T-helper 17 cell (primary cell): ENCODE measurements at regions not wholly inside any gene's neighbourhood (a gene's known extent, or its start where the extent isn't known, plus 50 kb on each side); places are given as distances from the start of the nearest gene placed in this dataset.

Source experiments
- ATAC-seq: fragments of 150-1000 bp; cut with Tn5 transposase; 2 replicates; pipeline ENCODE4 v1.10.0; 2021; ENCODE audit warnings: mild to moderate bottlenecking, moderate library complexity
- DNase-seq, 3 donors: peaks; one replicate each; pipeline versions ENCODE4 v3.0.0 to v3.0.0-alpha.2; 2020 to 2021
- H3K9me3 ChIP-seq: one replicate; pipeline ENCODE4 v1.7.0; 2013; ENCODE audit warnings: low read length, mild to moderate bottlenecking; ENCODE audit not compliant: control insufficient read depth, poor library complexity, severe bottlenecking
- H3K27ac Mint-ChIP-seq: one replicate; pipeline ENCODE4 v1.8.0; 2022; ENCODE audit warnings: mild to moderate bottlenecking, moderate library complexity, mixed read lengths
- H3K27me3 Mint-ChIP-seq: one replicate; pipeline ENCODE4 v1.8.0; 2022; ENCODE audit warnings: mixed read lengths
- H3K36me3 Mint-ChIP-seq: one replicate; pipeline ENCODE4 v1.8.0; 2022; ENCODE audit warnings: low read depth, mixed read lengths
- H3K4me1 Mint-ChIP-seq: one replicate; pipeline ENCODE4 v1.8.0; 2022; ENCODE audit warnings: mild to moderate bottlenecking, mixed read lengths
- H3K4me3 Mint-ChIP-seq: one replicate; pipeline ENCODE4 v1.8.0; 2022; ENCODE audit warnings: mild to moderate bottlenecking, moderate library complexity, mixed read lengths

DNA sequence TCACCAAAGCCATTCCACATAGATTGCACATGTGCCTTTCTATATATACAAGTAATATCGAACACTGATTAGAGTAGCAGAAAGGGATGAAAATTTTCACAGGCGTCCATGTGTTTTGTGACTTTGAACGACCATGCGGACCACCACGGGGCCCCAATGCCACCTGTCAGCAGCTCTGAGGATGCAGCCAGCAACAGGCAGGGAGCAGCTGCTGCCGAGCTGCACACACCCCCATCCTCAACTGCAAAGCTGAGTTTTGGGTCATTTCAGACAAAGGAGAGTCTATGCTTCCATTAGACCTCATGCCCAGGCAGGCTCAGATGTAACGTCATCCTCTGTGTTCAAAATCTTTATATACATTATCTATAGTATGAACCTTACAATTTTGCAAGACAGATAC, 503.8 kb downstream of the IRX1 start:
- no peak overlapping the region for H3K27ac Mint-ChIP-seq
- no peak overlapping the region for H3K4me3 Mint-ChIP-seq
- H3K27me3 Mint-ChIP-seq, result no peaks in the 10 kb centered on the region
- no peaks in the 10 kb centered on the region for H3K9me3 ChIP-seq
- DNase-seq (no peak), ATAC-seq (no peak)
- H3K4me1 Mint-ChIP-seq, result no peaks in the 10 kb centered on the region
- H3K36me3 Mint-ChIP-seq, result no peaks in the 10 kb centered on the region

DNA sequence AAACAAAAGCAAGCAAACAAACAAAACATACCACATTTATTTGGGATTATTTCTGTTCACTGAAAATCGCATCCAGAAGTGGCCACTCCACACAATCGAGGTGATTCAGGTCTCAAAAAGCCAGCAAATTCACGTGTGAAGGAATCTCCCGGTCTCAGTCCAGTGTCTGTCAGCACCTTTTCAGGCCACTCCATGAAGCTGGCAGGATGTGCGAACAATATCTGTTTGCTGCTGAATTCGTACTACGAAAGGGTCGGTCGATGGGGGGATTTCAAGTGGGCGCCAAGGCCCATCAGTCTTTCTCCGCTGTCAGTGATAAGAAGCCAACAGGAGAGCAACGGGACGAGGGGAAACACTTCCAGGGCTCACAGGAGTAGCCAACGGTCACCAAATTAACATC, 505.1 kb downstream of the IRX1 start:
- no peaks in the 10 kb centered on the region for H3K4me1 Mint-ChIP-seq
- no peaks in the 10 kb centered on the region for H3K27me3 Mint-ChIP-seq
- no peak for ATAC-seq
- H3K4me3 Mint-ChIP-seq, result no peak overlapping the region
- H3K9me3 ChIP-seq, result no peaks in the 10 kb centered on the region
- H3K27ac Mint-ChIP-seq, result no peak overlapping the region
- no peaks in the 10 kb centered on the region for H3K36me3 Mint-ChIP-seq
- DNase-seq, result no peak

GRCh38 chr5:4101189-4101588, 505.6 kb downstream of the IRX1 start:
- no peaks in the 10 kb centered on the region for H3K9me3 ChIP-seq
- Mint-ChIP-seq H3K27ac (no peak overlapping the region), H3K36me3 (no peaks in the 10 kb centered on the region), H3K4me3 (no peak overlapping the region), H3K27me3 (no peaks in the 10 kb centered on the region), H3K4me1 (no peaks in the 10 kb centered on the region)
- DNase-seq, result no peak
- no peak for ATAC-seq

DNA sequence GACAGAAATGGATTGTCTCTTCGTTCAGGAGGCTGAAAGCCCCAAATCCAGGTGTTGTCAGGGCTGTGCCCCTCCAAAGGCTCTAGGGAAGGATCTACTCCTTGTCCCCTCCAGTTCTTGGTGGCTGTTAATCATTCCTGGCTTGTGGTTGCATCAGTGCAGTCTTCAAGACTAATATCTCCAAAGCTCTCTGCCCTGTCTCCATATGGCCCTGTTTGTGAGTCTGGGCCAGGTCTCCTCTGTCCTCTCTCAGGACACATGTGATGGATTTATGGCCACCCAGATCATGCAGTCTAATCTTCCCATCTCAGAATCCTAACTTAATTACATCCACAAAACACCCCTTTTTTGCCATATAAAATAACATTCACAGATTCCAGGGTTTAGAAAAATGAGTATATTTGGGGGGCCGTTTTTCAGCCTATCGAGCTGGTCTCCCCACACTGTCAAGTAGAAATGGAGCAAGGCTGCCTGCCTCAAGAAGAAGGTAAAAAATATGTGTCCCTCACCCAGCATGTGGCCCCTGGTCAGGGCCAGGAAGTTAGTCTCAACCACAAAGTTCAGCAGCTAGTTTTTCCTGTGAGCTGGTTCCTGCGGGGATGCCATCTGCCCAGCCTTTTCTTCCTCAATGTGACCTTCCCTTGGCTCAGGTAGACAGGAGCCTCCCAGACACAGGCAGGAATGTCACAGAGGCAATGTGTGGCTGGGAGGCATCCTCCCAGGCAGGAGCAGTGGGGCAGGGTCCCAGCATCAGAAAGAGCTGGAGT, 509.4 kb downstream of the IRX1 start:
- no peaks in the 10 kb centered on the region for H3K36me3 Mint-ChIP-seq
- DNase-seq (no peak), ATAC-seq (no peak)
- no peak overlapping the region for H3K4me3 Mint-ChIP-seq
- H3K9me3 ChIP-seq, result no peaks in the 10 kb centered on the region
- no peaks in the 10 kb centered on the region for H3K4me1 Mint-ChIP-seq
- no peaks in the 10 kb centered on the region for H3K27me3 Mint-ChIP-seq
- no peak overlapping the region for H3K27ac Mint-ChIP-seq

DNA sequence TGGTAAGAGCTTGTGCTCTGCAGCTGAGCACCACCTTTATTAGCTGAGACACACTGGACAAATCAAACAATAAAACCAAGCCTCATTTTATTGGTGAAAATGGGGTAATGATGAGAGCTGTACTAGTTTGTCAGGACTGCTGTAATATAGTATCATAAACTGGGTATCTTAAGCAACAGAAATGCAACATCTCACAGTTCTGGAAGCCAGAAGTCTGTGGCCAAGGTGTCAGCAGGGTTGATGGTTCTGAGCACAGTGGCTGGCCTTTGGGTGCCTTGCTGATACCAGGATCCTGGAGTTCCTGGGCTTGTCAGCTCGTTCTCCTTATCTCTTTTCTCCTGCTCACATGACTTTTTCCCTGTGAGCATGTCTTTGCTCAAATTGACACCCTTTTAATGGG, 513.1 kb downstream of the IRX1 start:
- Mint-ChIP-seq H3K27ac (no peak overlapping the region), H3K4me3 (no peak overlapping the region), H3K36me3 (no peaks in the 10 kb centered on the region), H3K4me1 (no peaks in the 10 kb centered on the region), H3K27me3 (no peaks in the 10 kb centered on the region)
- H3K9me3 ChIP-seq, result no peaks in the 10 kb centered on the region
- DNase-seq (no peak), ATAC-seq (no peak)

GRCh38 chr5:4113426-4113825, 517.8 kb downstream of the IRX1 start:
- H3K27me3 Mint-ChIP-seq, result no peaks in the 10 kb centered on the region
- H3K4me1 Mint-ChIP-seq, result no peaks in the 10 kb centered on the region

DNA sequence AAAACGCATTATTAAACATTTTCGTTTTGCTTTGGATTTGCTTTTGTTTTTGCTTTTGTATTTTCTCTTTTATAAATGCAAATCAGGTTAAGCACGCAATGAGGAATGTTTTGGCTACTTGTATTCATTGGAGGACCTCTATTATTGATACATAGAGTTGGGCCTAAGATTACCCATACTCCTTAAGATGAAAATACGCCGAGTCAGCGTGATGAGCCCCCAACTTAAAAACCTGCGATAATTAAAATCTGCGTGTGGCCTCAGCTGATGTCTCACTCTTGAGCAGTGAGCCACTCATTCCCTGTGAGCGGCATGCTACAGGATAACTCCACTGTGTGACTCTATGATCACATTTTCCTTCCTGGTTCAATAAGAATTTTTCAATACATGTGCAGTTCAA, 518.3 kb downstream of the IRX1 start:
- ATAC-seq (no peak), DNase-seq (no peak)

More at GRCh38 chr5:4113426-4113825, 517.8 kb downstream of the IRX1 start:
- H3K36me3 Mint-ChIP-seq, result no peaks in the 10 kb centered on the region
- no peak overlapping the region for H3K4me3 Mint-ChIP-seq
- no peak overlapping the region for H3K27ac Mint-ChIP-seq
- no peak for DNase-seq
- no peaks in the 10 kb centered on the region for H3K9me3 ChIP-seq
- no peak for ATAC-seq

DNA sequence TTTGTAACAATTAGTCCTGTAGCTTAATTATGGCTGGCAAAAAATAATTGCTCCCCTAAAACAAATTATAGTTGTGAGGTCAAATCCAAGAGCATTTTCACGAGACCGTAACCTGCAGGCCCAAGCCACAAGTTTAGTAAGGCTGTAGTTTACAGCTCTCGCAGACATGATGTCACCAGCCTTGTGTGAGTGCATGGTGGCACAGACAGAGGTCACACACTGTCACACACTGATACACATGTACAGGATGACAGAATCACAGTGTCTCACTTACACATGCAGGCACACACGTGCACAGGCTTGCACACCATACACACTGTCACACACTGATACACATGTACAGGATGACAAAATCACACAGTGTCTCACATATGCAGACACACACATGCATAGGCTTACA, 518.8 kb downstream of the IRX1 start:
- DNase-seq (no peak), ATAC-seq (no peak)
- no peaks in the 10 kb centered on the region for H3K4me1 Mint-ChIP-seq
- H3K27me3 Mint-ChIP-seq, result no peaks in the 10 kb centered on the region
- no peaks in the 10 kb centered on the region for H3K9me3 ChIP-seq
- no peak overlapping the region for H3K27ac Mint-ChIP-seq
- no peak overlapping the region for H3K4me3 Mint-ChIP-seq
- no peaks in the 10 kb centered on the region for H3K36me3 Mint-ChIP-seq

More for the DNA sequence above, 518.3 kb downstream of the IRX1 start:
- H3K9me3 ChIP-seq, result no peaks in the 10 kb centered on the region
- Mint-ChIP-seq H3K36me3 (no peaks in the 10 kb centered on the region), H3K27ac (no peak overlapping the region), H3K27me3 (no peaks in the 10 kb centered on the region), H3K4me1 (no peaks in the 10 kb centered on the region), H3K4me3 (no peak overlapping the region)

GRCh38 chr5:4116834-4117233, 521.2 kb downstream of the IRX1 start:
- H3K4me1 Mint-ChIP-seq, result no peaks in the 10 kb centered on the region
- no peak overlapping the region for H3K27ac Mint-ChIP-seq
- no peaks in the 10 kb centered on the region for H3K27me3 Mint-ChIP-seq
- no peak overlapping the region for H3K4me3 Mint-ChIP-seq
- H3K9me3 ChIP-seq, result no peaks in the 10 kb centered on the region
- H3K36me3 Mint-ChIP-seq, result no peaks in the 10 kb centered on the region
- DNase-seq (no peak), ATAC-seq (no peak)

- no peaks in the 10 kb centered on the region for H3K4me1 Mint-ChIP-seq
- ATAC-seq, result no peak
- no peaks in the 10 kb centered on the region for H3K9me3 ChIP-seq
- H3K4me3 Mint-ChIP-seq, result no peak overlapping the region
- no peak overlapping the region for H3K27ac Mint-ChIP-seq
- no peaks in the 10 kb centered on the region for H3K27me3 Mint-ChIP-seq
- DNase-seq, result no peak
- H3K36me3 Mint-ChIP-seq, result no peaks in the 10 kb centered on the region
Observed at GRCh38 chr5:4124221-4124970, 528.8 kb downstream of the IRX1 start.

- H3K27ac Mint-ChIP-seq, result no peak overlapping the region
- no peaks in the 10 kb centered on the region for H3K27me3 Mint-ChIP-seq
- no peaks in the 10 kb centered on the region for H3K4me1 Mint-ChIP-seq
- no peak overlapping the region for H3K4me3 Mint-ChIP-seq
- DNase-seq (no peak), ATAC-seq (no peak)
- no peaks in the 10 kb centered on the region for H3K36me3 Mint-ChIP-seq
- no peaks in the 10 kb centered on the region for H3K9me3 ChIP-seq
Observed at GRCh38 chr5:4128994-4129393, 533.4 kb downstream of the IRX1 start.

GRCh38 chr5:4129523-4129922, 533.9 kb downstream of the IRX1 start:
- ATAC-seq (no peak), DNase-seq (no peak)
- no peak overlapping the region for H3K27ac Mint-ChIP-seq
- no peaks in the 10 kb centered on the region for H3K4me1 Mint-ChIP-seq
- H3K4me3 Mint-ChIP-seq, result no peak overlapping the region
- H3K36me3 Mint-ChIP-seq, result no peaks in the 10 kb centered on the region
- H3K27me3 Mint-ChIP-seq, result no peaks in the 10 kb centered on the region
- H3K9me3 ChIP-seq, result no peaks in the 10 kb centered on the region

DNA sequence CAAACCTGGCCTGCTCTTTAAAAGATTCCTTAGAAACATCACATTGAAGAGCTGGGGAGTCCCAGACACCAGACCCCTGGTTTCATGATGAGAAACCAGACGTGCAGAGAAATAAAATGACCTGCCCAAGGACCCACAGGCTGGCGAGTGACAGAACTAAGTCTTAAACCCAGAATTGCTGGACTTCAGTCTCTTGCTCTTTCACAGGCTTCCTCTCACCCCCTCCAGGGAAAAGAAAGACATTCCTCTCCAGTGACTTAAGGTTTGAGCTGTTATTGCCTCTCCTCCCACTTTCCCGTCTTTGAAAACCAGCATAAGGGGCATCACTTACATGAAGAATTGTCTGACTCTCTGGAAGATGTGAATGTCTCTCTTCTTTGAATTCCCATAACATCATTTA, 535.2 kb downstream of the IRX1 start:
- no peaks in the 10 kb centered on the region for H3K36me3 Mint-ChIP-seq
- H3K9me3 ChIP-seq, result no peaks in the 10 kb centered on the region
- H3K4me1 Mint-ChIP-seq, result no peaks in the 10 kb centered on the region
- H3K27ac Mint-ChIP-seq, result no peak overlapping the region
- no peaks in the 10 kb centered on the region for H3K27me3 Mint-ChIP-seq
- DNase-seq, result no peak
- ATAC-seq, result no peak
- no peak overlapping the region for H3K4me3 Mint-ChIP-seq

GRCh38 chr5:4137781-4138180, 542.1 kb downstream of the IRX1 start:
- no peaks in the 10 kb centered on the region for H3K4me1 Mint-ChIP-seq
- H3K27me3 Mint-ChIP-seq, result no peaks in the 10 kb centered on the region
- no peak overlapping the region for H3K4me3 Mint-ChIP-seq
- DNase-seq, result no peak
- H3K36me3 Mint-ChIP-seq, result no peaks in the 10 kb centered on the region
- no peaks in the 10 kb centered on the region for H3K9me3 ChIP-seq
- ATAC-seq, result no peak
- no peak overlapping the region for H3K27ac Mint-ChIP-seq
